Lower lobe of right lung (tissue), 2 donors: ENCODE measurements at regions not wholly inside any gene's neighbourhood (a gene's known extent, or its start where the extent isn't known, plus 50 kb on each side); places are given as distances from the start of the nearest gene placed in this dataset.
"Not testable (repeated sequence)": the region's sequence is repeated elsewhere in the genome, so short reads cannot be mapped to it uniquely, and the experiment has no call there.

ENCODE experiments used
- ATAC-seq, 2 donors: fragments of 200-7000 bp; cut with Tn5 transposase; one replicate each; pipeline ENCODE4 v1.9.1; 2020 to 2022; ENCODE audit warnings: mild to moderate bottlenecking in 2 of 2, moderate library complexity in 2 of 2
- DNase-seq: peaks from one replicate; pipeline ENCODE4 v3.0.0-alpha.2; 2020
- H3K27ac ChIP-seq: fragments of 200-600 bp; one replicate; pipeline ENCODE4 v1.8.0; 2022
- H3K27me3 ChIP-seq: fragments of 200-600 bp; one replicate; pipeline ENCODE4 v1.8.0; 2022; ENCODE audit warnings: low read depth
- H3K36me3 ChIP-seq: fragments of 200-600 bp; one replicate; pipeline ENCODE4 v1.8.0; 2022; ENCODE audit warnings: mild to moderate bottlenecking
- H3K4me1 ChIP-seq: fragments of 200-600 bp; one replicate; pipeline ENCODE4 v1.8.0; 2022
- H3K4me3 ChIP-seq: fragments of 200-600 bp; one replicate; pipeline ENCODE4 v1.8.0; 2022; ENCODE audit warnings: mild to moderate bottlenecking
- H3K9me3 ChIP-seq: fragments of 200-600 bp; one replicate; pipeline ENCODE4 v1.8.0; 2022
- CTCF ChIP-seq: fragments of 200-600 bp; IDR thresholded peaks from one replicate; pipeline ENCODE4 v1.8.0; 2022; ENCODE audit warnings: antibody characterized with exemption, mild to moderate bottlenecking
- intact Hi-C: fragments of 100-400 bp; cut with DNase I; formaldehyde crosslinking; loops from one replicate; pipeline ENCODE4 v1.11.0; 2022
- donor health status: DM: no; HTN: yes; CAD: no; lungs with severe emphysema.

DNA sequence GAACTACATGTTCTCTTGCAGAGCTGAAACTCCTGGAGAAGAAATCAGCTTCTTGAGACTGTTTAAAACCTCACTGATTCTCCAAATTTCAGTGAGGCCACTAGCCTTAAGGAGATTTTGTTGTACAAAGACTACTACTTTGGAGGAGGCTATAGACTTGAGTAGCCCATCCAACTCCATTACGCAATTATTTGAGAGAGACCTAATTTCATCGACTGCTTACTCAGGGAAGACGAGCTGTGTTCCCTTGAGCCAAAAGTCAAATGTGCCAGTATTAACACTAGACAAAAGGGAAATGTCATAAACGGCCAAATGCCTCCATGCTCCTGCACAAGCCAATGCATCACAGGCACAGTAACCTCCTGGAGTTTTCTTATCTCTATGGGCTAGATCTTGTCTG is 182.8 kb upstream of the SESN3 start:
- no peaks in the 10 kb centered on the region for H3K4me1 ChIP-seq
- no peaks in the 10 kb centered on the region for H3K27me3 ChIP-seq
- DNase-seq (no peak), ATAC-seq (no peak)
- H3K9me3 ChIP-seq, result no peaks in the 10 kb centered on the region
- H3K27ac ChIP-seq, result no peak overlapping the region
- intact Hi-C loops, result no loop called here
- TF ChIP-seq CTCF, result no peak
- H3K36me3 ChIP-seq, result no peaks in the 10 kb centered on the region
- no peak overlapping the region for H3K4me3 ChIP-seq

GRCh38 chr11:95413021-95413420 is 182.0 kb upstream of the SESN3 start:
- ATAC-seq (no peak), DNase-seq (no peak)
- intact Hi-C loops, result no loop called here
- Histone ChIP-seq H3K27me3 (no peaks in the 10 kb centered on the region), H3K36me3 (no peaks in the 10 kb centered on the region), H3K4me1 (no peaks in the 10 kb centered on the region), H3K4me3 (no peak overlapping the region), H3K27ac (no peak overlapping the region), H3K9me3 (no peaks in the 10 kb centered on the region)
- TF ChIP-seq CTCF, result no peak

DNA sequence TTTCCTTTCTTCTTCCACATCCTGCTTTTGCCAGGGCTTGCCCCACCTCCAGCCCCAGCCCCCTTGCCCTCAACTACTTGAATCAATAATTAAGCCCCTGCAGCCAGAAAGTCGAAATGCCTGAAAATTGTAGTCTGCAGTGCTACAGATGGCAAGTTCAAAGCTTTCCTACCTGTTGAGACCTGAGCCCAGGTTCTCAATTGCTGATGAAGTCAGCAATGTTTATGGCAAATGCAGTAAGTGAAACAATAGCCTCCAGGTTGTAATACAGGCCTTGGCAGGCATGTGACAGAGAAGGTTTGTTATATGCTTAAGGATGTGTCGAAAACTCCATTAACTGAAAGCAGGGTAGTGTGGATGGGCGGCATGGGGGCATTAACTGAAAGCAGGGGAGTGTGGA is 181.1 kb upstream of the SESN3 start:
- H3K36me3 ChIP-seq, result no peaks in the 10 kb centered on the region
- no peak for ATAC-seq
- TF ChIP-seq CTCF, result no peak

GRCh38 chr11:95410707-95411106 is 179.7 kb upstream of the SESN3 start:
- ATAC-seq, H3K27me3 ChIP-seq, H3K4me3 ChIP-seq, DNase-seq, H3K9me3 ChIP-seq, H3K36me3 ChIP-seq, intact Hi-C loops, H3K4me1 ChIP-seq, H3K27ac ChIP-seq: not testable (repeated sequence)

More for the DNA sequence above, 181.1 kb upstream of the SESN3 start:
- Histone ChIP-seq H3K4me1 (no peaks in the 10 kb centered on the region), H3K4me3 (no peak overlapping the region), H3K27me3 (no peaks in the 10 kb centered on the region), H3K9me3 (no peaks in the 10 kb centered on the region), H3K27ac (no peak overlapping the region)
- intact Hi-C loops, result no loop called here
- no peak for DNase-seq

DNA sequence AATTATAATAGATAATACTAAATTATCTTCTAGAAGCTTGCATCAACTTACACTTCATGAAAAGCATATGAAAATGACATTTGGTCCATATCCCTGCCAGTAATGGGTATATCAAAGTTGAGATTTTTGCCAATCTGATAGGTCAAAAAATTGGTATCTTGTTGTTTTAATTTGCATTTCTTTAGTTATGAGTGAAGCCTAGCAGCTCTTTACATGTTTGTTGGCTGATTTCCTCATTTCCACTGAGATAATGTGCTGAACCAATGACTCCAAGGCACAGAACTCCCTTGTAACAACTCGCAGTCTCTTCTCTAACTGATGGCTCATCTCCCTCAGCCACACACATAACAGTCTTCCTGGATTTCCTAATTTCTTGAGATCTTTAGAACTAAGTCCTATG is 175.3 kb upstream of the SESN3 start:
- DNase-seq (no peak), ATAC-seq (no peak)

GRCh38 chr11:95404370-95404769 is 173.4 kb upstream of the SESN3 start:
- Histone ChIP-seq H3K4me1 (no peaks in the 10 kb centered on the region), H3K9me3 (no peaks in the 10 kb centered on the region), H3K36me3 (no peaks in the 10 kb centered on the region), H3K27me3 (no peaks in the 10 kb centered on the region), H3K4me3 (no peak overlapping the region), H3K27ac (no peak overlapping the region)
- intact Hi-C loops, result no loop called here
- no peak for ATAC-seq
- TF ChIP-seq CTCF, result no peak
- no peak for DNase-seq

More for the DNA sequence above, 175.3 kb upstream of the SESN3 start:
- Histone ChIP-seq H3K27ac (no peak overlapping the region), H3K36me3 (no peaks in the 10 kb centered on the region), H3K4me1 (no peaks in the 10 kb centered on the region), H3K9me3 (no peaks in the 10 kb centered on the region), H3K4me3 (no peak overlapping the region), H3K27me3 (no peaks in the 10 kb centered on the region)
- intact Hi-C loops, result no loop called here
- TF ChIP-seq CTCF, result no peak
